ENCODE measurements at regions not wholly inside any gene's neighbourhood (a gene's known extent, or its start where the extent isn't known, plus 50 kb on each side); places are given as distances from the start of the nearest gene placed in this dataset.
A peak's percentile ranks its signal among the peaks of the same experiment; 100 is the strongest.
"Not testable (repeated sequence)": the region's sequence is repeated elsewhere in the genome, so short reads cannot be mapped to it uniquely, and the experiment has no call there.

- not testable (repeated sequence) for DNase-seq (ENCODE audit: low spot score)
Observed at GRCh38 chr9:81811688-81812087, 116.5 kb upstream of the SPATA31D4 start.

DNA sequence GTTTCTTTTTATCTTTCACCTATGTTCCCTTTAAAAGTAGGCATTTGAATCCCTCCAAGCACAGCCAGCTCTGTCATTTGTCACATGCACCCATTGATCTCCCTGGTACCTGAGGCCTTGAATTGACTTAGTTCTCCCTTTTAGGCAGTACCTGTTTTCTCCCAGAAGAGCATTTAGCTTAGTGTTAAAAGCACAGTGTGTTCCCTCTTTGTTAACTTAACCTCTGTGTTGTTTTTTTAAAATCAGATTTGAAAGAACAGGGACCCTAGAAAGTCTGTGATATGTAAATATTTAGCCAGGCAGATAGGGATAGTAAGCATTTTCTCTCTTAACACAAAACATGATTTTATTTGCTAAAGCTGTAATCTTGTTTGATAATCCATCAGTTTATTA is 113.8 kb upstream of the SPATA31D4 start:
- no peak for DNase-seq (ENCODE audit: low spot score)

DNA sequence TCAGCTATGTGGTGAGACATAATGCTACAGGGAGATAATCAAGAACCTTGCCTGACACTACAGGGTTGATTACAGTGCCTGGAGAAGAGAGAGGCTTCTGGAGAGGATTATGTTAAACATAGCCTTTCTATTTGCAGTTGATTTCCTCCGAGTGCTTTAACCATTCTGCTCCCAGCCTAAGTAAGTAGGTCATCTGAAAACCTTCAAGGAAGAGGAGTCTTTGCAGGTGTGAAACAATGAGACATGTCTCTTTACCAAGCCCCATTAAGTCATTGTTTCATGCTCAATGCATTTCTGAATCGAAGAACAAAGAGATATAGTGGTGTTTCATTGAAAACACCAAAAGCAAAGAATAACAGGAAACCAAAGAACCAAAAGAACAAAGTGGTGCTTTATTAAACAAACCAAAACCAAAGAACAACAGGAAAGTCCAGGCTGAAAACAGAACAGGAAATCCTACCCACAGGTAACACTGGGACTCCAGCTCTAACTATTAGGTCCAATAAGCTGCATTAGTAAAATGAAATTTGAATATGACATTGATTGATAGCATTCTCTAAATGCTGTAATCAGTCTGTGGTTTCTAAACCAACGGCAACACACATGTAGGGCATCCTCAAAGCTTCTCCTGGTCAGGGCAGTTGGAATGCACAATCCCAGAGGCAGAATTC is 113.3 kb upstream of the SPATA31D4 start:
- DNase-seq (ENCODE audit: low spot score), result no peak

GRCh38 chr9:81815781-81816180 is 112.4 kb upstream of the SPATA31D4 start:
- DNase-seq (ENCODE audit: low spot score), result no peak

DNA sequence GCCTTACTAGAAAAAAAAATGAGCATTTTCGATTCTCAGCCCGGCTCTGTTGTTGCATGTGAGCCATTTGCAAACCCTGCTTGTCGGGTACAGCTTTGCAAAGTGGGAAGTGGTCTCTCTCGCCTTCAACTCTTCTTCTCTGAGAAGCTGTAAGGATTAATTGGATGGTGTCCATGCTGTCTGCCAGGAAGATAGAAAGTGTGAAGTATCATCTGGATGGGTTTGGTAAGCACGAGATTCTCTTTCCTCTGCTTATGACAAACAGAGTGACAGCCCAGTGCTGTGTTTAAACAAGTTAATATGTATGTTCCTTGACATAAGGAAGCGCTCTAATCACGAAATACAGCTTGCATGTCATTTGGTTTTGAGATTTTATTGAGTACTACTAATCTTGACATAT is 109.1 kb upstream of the SPATA31D4 start:
- no peak for DNase-seq (ENCODE audit: low spot score)

- DNase-seq (ENCODE audit: low spot score), result no peak
Observed at GRCh38 chr9:81819859-81820546, 108.2 kb upstream of the SPATA31D4 start.

DNA sequence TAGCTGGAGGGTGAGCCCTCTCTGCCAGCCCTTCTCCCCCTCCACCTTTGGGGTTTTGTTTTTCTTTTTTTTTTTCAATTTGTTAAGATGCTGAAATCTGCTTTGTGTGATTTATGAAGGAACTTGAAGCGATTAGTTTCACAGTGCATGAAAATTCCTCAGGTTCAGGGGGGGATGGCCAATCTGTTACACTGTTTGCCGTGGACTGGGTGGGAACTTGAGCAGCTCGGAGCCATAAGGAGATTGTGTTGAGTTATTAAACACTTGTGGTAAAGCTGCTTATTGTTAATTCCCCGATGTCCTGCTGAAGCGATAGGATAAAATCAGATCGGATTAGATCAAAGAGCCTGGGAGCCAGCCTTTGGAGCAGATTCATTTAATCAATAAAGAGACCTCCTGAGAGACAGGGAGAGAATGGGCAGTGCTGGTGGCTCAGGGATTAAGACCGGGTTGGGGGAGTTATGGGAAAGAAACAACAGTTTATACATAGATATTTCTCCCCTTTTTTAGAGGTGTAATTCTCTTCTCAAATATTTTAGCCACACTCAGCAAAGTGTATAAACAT is 105.8 kb upstream of the SPATA31D4 start:
- DNase-seq (ENCODE audit: low spot score), result no peak

GRCh38 chr9:81822967-81823366 is 105.3 kb upstream of the SPATA31D4 start:
- DNase-seq (ENCODE audit: low spot score), result no peak

- no peak for DNase-seq (ENCODE audit: low spot score)
Observed at GRCh38 chr9:81823672-81824554, 104.3 kb upstream of the SPATA31D4 start.

GRCh38 chr9:81824802-81825730 is 103.2 kb upstream of the SPATA31D4 start:
- no peak for DNase-seq (ENCODE audit: low spot score)

DNA sequence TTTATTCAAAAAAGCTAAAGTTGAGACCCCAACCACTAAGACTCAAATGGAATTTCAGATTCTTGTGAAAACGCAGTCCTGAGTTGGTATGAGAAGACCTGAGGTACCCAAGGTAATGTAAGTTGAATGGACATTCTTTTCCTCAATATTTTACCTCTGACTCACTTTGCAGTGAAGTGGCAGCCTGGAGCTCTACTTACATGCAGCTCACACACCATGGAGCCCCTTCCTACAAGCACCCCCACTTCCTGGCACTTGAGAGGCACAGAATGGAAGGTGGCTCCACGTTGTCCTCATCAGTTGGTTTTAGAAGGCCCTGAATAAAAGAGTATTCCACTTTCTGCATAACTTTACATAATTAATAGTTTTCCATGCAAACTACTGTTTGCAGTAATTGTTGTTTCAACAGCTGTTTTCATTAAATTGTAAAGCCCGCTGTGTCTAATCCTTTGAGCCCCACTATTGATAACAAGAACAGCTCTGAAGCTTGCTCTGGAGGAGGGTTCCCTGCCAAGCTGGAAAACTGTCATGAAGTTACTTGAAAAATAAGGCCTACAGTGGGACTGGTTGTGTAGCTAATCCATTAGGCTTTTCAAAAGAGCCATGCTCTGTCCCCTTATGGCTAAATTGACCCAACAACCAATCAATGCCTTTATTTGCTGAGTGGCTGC is 102.2 kb upstream of the SPATA31D4 start:
- no peak for DNase-seq (ENCODE audit: low spot score)

- DNase-seq (ENCODE audit: low spot score), result no peak
Observed at GRCh38 chr9:81826517-81826906, 101.7 kb upstream of the SPATA31D4 start.

DNA sequence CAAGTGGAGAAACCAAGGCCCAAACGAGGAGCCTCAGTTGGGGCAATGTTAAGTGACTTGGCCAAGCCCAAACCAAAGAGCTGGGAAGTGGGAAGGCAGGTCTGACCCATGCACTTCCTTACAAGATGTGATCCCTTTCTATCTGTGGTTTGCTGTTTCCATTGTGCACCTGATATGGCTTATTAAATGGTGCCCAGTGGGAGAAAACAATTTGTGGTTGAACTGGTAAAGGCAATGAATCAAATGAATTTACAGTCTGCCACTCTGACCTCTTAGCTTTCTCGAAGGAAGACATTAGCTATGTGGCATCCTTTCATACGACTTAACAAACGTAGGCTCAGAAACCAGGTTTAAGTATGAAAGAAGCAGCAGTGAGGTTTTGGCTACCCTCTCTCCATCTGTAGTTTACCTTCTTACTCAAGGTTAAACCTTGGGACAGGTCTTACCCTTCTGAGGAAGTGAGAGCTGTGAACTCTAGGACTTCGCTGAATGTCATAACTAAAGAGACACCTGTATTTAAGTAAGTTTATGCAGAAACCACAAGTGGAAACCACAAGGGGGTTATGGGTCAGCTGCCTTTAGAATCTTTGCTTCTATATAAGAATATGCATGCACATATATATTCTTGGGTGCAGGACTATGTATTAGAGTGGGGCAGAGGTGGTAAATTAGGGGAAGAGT is 100.5 kb upstream of the SPATA31D4 start:
- peak; percentile 14 for DNase-seq (ENCODE audit: low spot score)

DNA sequence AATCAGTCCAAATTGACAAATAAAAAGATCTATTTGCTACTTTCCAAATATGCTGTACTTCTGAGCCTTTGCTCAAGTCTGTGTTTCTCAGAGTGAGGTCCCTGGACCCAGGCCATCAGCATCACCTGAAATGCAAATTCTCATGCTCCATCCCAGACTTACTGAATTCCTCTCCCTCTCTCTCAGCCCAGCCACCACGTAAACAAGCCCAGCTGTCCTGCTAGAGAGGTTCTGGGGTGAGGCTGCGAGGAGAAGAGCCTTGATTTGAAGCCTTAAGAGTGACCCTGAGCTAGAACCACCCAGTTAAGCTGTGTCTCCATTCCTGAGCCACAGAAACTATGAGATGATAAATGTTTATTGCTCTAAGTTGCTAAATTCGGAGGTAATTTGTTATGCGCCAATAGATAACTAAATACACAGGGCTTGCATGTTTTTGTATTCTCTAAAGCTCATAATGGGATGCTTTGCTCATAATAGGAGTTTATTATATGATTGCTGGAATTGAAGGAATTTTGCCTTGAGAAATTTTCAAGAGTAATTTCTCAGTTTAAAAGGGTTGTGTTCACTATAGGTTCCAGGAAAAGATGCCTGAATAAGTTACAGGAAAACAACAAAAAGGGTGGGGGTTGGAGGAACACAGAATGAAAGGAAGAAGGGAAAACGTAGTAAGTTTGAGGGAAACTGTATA is 98.9 kb upstream of the SPATA31D4 start:
- no peak for DNase-seq (ENCODE audit: low spot score)

DNA sequence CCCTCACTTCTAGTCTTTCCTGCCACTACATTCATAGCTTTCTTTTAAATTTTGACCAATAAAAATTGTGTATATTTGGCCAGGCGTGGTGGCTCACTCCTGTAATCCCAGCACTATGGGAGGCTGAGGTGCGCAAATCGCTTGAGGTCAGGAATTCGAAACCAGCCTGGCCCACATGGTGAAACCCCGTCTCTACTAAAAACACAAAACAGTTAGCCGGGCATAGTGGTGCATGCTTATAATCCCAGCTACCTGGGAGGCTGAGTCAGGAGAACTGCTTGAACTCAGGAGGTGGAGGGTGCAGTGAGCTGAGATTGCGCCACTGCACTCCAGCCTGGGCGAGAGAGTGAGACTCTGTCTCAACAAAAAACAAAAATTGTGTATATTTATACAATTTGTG is 97.8 kb upstream of the SPATA31D4 start:
- DNase-seq (ENCODE audit: low spot score), result not testable (repeated sequence)

- DNase-seq (ENCODE audit: low spot score), result no peak
Observed at GRCh38 chr9:81832571-81833285, 95.5 kb upstream of the SPATA31D4 start.

- DNase-seq (ENCODE audit: low spot score), result no peak
Observed at GRCh38 chr9:81833563-81834345, 94.5 kb upstream of the SPATA31D4 start.

- DNase-seq (ENCODE audit: low spot score), result no peak
Observed at GRCh38 chr9:81841333-81841732, 86.9 kb upstream of the SPATA31D4 start.
